ENCODE measurements at regions not wholly inside any gene's neighbourhood (a gene's known extent, or its start where the extent isn't known, plus 50 kb on each side); places are given as distances from the start of the nearest gene placed in this dataset.

- no peak for DNase-seq
Observed at GRCh38 chr4:81990898-81991297, 382.9 kb downstream of the HNRNPD start.

- DNase-seq, result no peak
Observed at GRCh38 chr4:81990211-81990610, 383.6 kb downstream of the HNRNPD start.

GRCh38 chr4:81989202-81989601 is 384.6 kb downstream of the HNRNPD start:
- no peak for DNase-seq

GRCh38 chr4:81988178-81988577 is 385.6 kb downstream of the HNRNPD start:
- DNase-seq, result no peak

- DNase-seq, result no peak
Observed at GRCh38 chr4:81984746-81985145, 389.0 kb downstream of the HNRNPD start.

GRCh38 chr4:81982846-81983540 is 390.8 kb downstream of the HNRNPD start:
- DNase-seq, result no peak

GRCh38 chr4:81981218-81981617 is 392.6 kb downstream of the HNRNPD start:
- DNase-seq, result no peak

- DNase-seq, result no peak
Observed at GRCh38 chr4:81974523-81974922, 399.3 kb downstream of the HNRNPD start.

GRCh38 chr4:81971637-81972381 is 402.0 kb downstream of the HNRNPD start:
- no peak for DNase-seq

- no peak for DNase-seq
Observed at GRCh38 chr4:81971061-81971460, 402.7 kb downstream of the HNRNPD start.

GRCh38 chr4:81970454-81970853 is 403.3 kb downstream of the HNRNPD start:
- DNase-seq, result no peak

- DNase-seq, result no peak
Observed at GRCh38 chr4:81966676-81967075, 407.1 kb downstream of the HNRNPD start.

GRCh38 chr4:81965911-81966310 is 407.9 kb downstream of the HNRNPD start:
- no peak for DNase-seq

- DNase-seq, result no peak
Observed at GRCh38 chr4:81965454-81965853, 408.3 kb downstream of the HNRNPD start.

- DNase-seq, result no peak
Observed at GRCh38 chr4:81963763-81964020, 410.1 kb downstream of the HNRNPD start.

GRCh38 chr4:81963015-81963762 is 410.6 kb downstream of the HNRNPD start:
- DNase-seq, result no peak

GRCh38 chr4:81960961-81961360 is 412.8 kb downstream of the HNRNPD start:
- DNase-seq, result no peak

- DNase-seq, result no peak
Observed at GRCh38 chr4:81954271-81954670, 419.5 kb downstream of the HNRNPD start.

- no peak for DNase-seq
Observed at GRCh38 chr4:81951891-81952455, 421.8 kb downstream of the HNRNPD start.

GRCh38 chr4:81946996-81947395 is 426.8 kb downstream of the HNRNPD start:
- DNase-seq, result no peak

- no peak for DNase-seq
Observed at GRCh38 chr4:81930506-81931238, 443.1 kb downstream of the HNRNPD start.

GRCh38 chr4:81923140-81923539 is 450.7 kb downstream of the HNRNPD start:
- DNase-seq, result no peak

- DNase-seq, result no peak
Observed at GRCh38 chr4:81922313-81922712, 450.6 kb upstream of the RASGEF1B start.

Data from stimulated activated CD4-positive, alpha-beta T cell treated with anti-CD3 and anti-CD28 coated beads, Interleukin-12 subunit alpha, Interleukin-12 subunit beta, amount 100 ng/mL, for 4 hours (primary cell).